HepG2 (cell line): ENCODE measurements at regions not wholly inside any gene's neighbourhood (a gene's known extent, or its start where the extent isn't known, plus 50 kb on each side); places are given as distances from the start of the nearest gene placed in this dataset.

Source experiments
- ATAC-seq: fragments of 200-7000 bp; cut with Tn5 transposase; 3 replicates; pipeline ENCODE4 v1.9.1; 2020; ENCODE audit warnings: mild to moderate bottlenecking, moderate library complexity
- BruUV-seq: library from RNA; stranded (reverse); fragments of 400-500 nt; replicated peaks from 2 replicates; lab custom pipeline; 2021; lab: Mats Ljungman, UMichigan
- CTCF ChIA-PET: fragments of 300-600 bp; formaldehyde crosslinking; extraction: SDS; loops from one replicate; lab custom pipeline; 2021; ENCODE audit warnings: low total read pairs, inconsistent platforms, low intra/inter-chr PET ratio; lab: Yijun Ruan, JAX
- POLR2A ChIA-PET: fragments of 350-600 bp; sonication (Branson Sonifier 250); formaldehyde crosslinking; loops from one replicate; lab custom pipeline; 2020; ENCODE audit warnings: antibody characterized with exemption, inconsistent platforms; lab: Yijun Ruan, JAX
- DNase-seq: peaks from one replicate; pipeline ENCODE4 v3.0.0-alpha.2; 2015; ENCODE audit warnings: low spot score
- FAIRE-seq: peaks from 3 replicates; lab custom pipeline; 2011; peaks lifted over from hg19 to GRCh38; lab: Jason Lieb, UNC
- H2AFZ ChIP-seq: one replicate; pipeline ENCODE4 v1.6.1; 2011; ENCODE audit warnings: low read length, inconsistent platforms
- H3K27ac ChIP-seq: fragments of 300-600 bp; 3 replicates; pipeline ENCODE4 v1.8.0; 2011; ENCODE audit warnings: mixed run types, mild to moderate bottlenecking, mixed read lengths, low read length, inconsistent platforms; ENCODE audit not compliant: insufficient read depth; ENCODE audit errors: extremely low read length
- H3K27me3 ChIP-seq, 2 experiments: fragments of 200-600 bp in 1 of 2; 2 replicates in 1 of 2; 3 replicates in 1 of 2; pipeline versions ENCODE4 v1.6.0 to v1.8.0; 2011; ENCODE audit warnings: low read length in 2 of 2, mild to moderate bottlenecking in 2 of 2, moderate library complexity in 2 of 2, inconsistent platforms in 1 of 2; ENCODE audit not compliant: insufficient read depth in 2 of 2, control insufficient read depth in 1 of 2
- H3K36me3 ChIP-seq, 2 experiments: fragments of 200-600 bp in 1 of 2; replicated peaks in 1 of 2; 2 replicates in 1 of 2; 3 replicates in 1 of 2; pipeline versions ENCODE4 v1.5.1 to v1.8.0; 2011; ENCODE audit warnings: low read length in 2 of 2, inconsistent platforms in 1 of 2; ENCODE audit not compliant: insufficient read depth in 2 of 2, control insufficient read depth in 1 of 2
- H3K4me1 ChIP-seq: 2 replicates; pipeline ENCODE4 v1.5.1; 2012; ENCODE audit warnings: low read length, inconsistent platforms; ENCODE audit not compliant: insufficient read depth
- H3K4me2 ChIP-seq: 2 replicates; pipeline ENCODE4 v1.6.0; 2011; ENCODE audit warnings: low read depth, low read length, inconsistent platforms
- H3K4me3 ChIP-seq, 3 experiments: fragments of 200-600 bp in 1 of 3; sonication (generic), shearing (Covaris generic) in 1 of 3; replicated peaks in 1 of 3; 2 replicates each; pipeline ENCODE4 v1.5.1; 2011 to 2016; ENCODE audit warnings: low read length in 3 of 3, inconsistent platforms in 2 of 3, low read depth in 2 of 3, mild to moderate bottlenecking in 2 of 3, control low read depth in 1 of 3, mixed read lengths in 1 of 3; ENCODE audit not compliant: insufficient read depth in 1 of 3
- H3K79me2 ChIP-seq: one replicate; pipeline ENCODE4 v1.6.1; 2011; ENCODE audit warnings: low read length, inconsistent platforms; ENCODE audit not compliant: insufficient read depth
- H3K9ac ChIP-seq: 2 replicates; pipeline ENCODE4 v1.6.0; 2011; ENCODE audit warnings: mild to moderate bottlenecking, low read depth, low read length, inconsistent platforms; ENCODE audit not compliant: insufficient read depth
- H3K9me3 ChIP-seq: 2 replicates; pipeline ENCODE4 v1.5.1; 2012; ENCODE audit warnings: mild to moderate bottlenecking, low read length
- H4K20me1 ChIP-seq: 2 replicates; pipeline ENCODE4 v1.6.0; 2011; ENCODE audit warnings: inconsistent platforms, mild to moderate bottlenecking, low read length, moderate library complexity; ENCODE audit not compliant: insufficient read depth
- DRAP1 ChIP-seq: IDR thresholded peaks from 2 replicates; pipeline ENCODE4 v1.6.1; 2016; ENCODE audit warnings: missing genetic modification reagents, missing compliant biosample characterization
- HOXA9 ChIP-seq: sonication (generic); formaldehyde crosslinking; IDR thresholded peaks from 2 replicates; pipeline ENCODE4 v1.8.1; 2022; ENCODE audit warnings: missing genetic modification reagents, mild to moderate bottlenecking, moderate library complexity, borderline replicate concordance
- PLSCR1 ChIP-seq: sonication (generic); formaldehyde crosslinking; IDR thresholded peaks from 2 replicates; pipeline ENCODE4 v1.5.0; 2020; ENCODE audit warnings: missing genetic modification reagents, mild to moderate bottlenecking, borderline replicate concordance
- SP140L ChIP-seq: sonication (generic); formaldehyde crosslinking; IDR thresholded peaks from 2 replicates; pipeline ENCODE4 v1.4.0; 2020; ENCODE audit warnings: missing genetic modification reagents, borderline replicate concordance
- TOE1 ChIP-seq: sonication (generic); formaldehyde crosslinking; IDR thresholded peaks from 2 replicates; pipeline ENCODE4 v1.4.0; 2020; ENCODE audit warnings: mild to moderate bottlenecking, missing genetic modification reagents
- ZMYM2 ChIP-seq: sonication (generic); formaldehyde crosslinking; IDR thresholded peaks from 2 replicates; pipeline ENCODE4 v1.8.0; 2022; ENCODE audit warnings: mild to moderate bottlenecking, missing genetic modification reagents
- ZNF343 ChIP-seq: sonication (generic); formaldehyde crosslinking; IDR thresholded peaks from 2 replicates; pipeline ENCODE4 v1.4.0; 2020; ENCODE audit warnings: mild to moderate bottlenecking, missing genetic modification reagents
- ZNF777 ChIP-seq: sonication (generic); formaldehyde crosslinking; IDR thresholded peaks from 2 replicates; pipeline ENCODE4 v1.4.0; 2020; ENCODE audit warnings: missing genetic modification reagents
- WGBS: methylation state at CpG from one replicate; pipeline ENCODE4 v1.1.6; 2017; ENCODE audit warnings: low lambda C conversion rate; 5-methylcytosine and 5-hydroxymethylcytosine counted together
- in situ Hi-C: cut with HindIII; loops from 2 replicates; pipeline ENCODE4 v1.10.0; 2017; ENCODE audit warnings: low pct_unique_long_range_greater_than_20kb; ENCODE audit not compliant: extremely low pct_ligation_motif_present
- intact Hi-C: fragments of 100-400 bp; cut with micrococcal nuclease; formaldehyde crosslinking; loops from one replicate; pipeline ENCODE4 v1.10.0; 2022; ENCODE audit not compliant: unreplicated experiment
- TF ChIP-seq, protein P1 (sequence below): sonication (generic); formaldehyde crosslinking; IDR thresholded peaks from 2 replicates; pipeline ENCODE4 v1.4.0; 2020; ENCODE audit warnings: missing genetic modification reagents
- TF ChIP-seq, protein P2 (sequence below): sonication (generic); formaldehyde crosslinking; IDR thresholded peaks from 2 replicates; pipeline ENCODE4 v1.4.0; 2020; ENCODE audit warnings: missing genetic modification reagents

GRCh38 chr2:16442971-16443370 is 222.7 kb downstream of the CYRIA start (continued):
- no peak for TF ChIP-seq ZNF777 (CRISPR knock-in tag)
- TF ChIP-seq SP140L (CRISPR knock-in tag): no peak
- TF ChIP-seq, protein P1, sequence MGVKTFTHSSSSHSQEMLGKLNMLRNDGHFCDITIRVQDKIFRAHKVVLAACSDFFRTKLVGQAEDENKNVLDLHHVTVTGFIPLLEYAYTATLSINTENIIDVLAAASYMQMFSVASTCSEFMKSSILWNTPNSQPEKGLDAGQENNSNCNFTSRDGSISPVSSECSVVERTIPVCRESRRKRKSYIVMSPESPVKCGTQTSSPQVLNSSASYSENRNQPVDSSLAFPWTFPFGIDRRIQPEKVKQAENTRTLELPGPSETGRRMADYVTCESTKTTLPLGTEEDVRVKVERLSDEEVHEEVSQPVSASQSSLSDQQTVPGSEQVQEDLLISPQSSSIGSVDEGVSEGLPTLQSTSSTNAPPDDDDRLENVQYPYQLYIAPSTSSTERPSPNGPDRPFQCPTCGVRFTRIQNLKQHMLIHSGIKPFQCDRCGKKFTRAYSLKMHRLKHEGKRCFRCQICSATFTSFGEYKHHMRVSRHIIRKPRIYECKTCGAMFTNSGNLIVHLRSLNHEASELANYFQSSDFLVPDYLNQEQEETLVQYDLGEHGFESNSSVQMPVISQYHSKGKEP (CRISPR knock-in tag): no peak

DNA sequence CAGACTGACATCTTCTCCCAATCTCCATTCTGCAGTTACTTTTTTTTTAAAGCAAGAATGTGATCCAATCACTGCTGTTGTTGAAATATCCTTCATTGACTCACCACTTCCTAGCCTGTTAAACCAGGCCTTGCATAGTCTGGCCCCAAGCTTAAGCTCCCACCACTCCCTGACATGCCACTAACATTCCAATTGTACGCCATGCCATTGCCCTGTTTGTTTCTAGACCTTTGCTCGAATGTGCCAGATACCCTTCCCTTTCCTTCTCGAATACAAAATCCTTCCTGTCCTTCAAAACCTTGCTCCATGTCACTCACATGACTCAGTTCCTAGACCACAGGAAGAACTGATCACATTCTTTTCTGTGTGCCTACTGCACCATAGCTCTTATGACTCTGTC is 224.2 kb downstream of the CYRIA start:
- H3K9me3 ChIP-seq: no peaks in the 10 kb centered on the region
- 35% methylated on average over 3 of the region's 3 CpGs for WGBS
- H3K36me3 ChIP-seq: no peaks in the 10 kb centered on the region
- BruUV-seq: no TSS peak
- H2AFZ ChIP-seq: no peak overlapping the region
- no peaks in the 10 kb centered on the region; a peak in 1 of 5 replicates for H3K27me3 ChIP-seq
- H3K4me2 ChIP-seq: no peak overlapping the region
- no peak overlapping the region for H3K27ac ChIP-seq
- intact Hi-C loops: no loop called here
- TF ChIP-seq DRAP1 (CRISPR knock-in tag) (no peak), HOXA9 (no peak), ZNF343 (CRISPR knock-in tag) (no peak), TOE1 (no peak), ZMYM2 (CRISPR knock-in tag) (no peak), PLSCR1 (CRISPR knock-in tag) (no peak)
- TF ChIP-seq, protein P2, sequence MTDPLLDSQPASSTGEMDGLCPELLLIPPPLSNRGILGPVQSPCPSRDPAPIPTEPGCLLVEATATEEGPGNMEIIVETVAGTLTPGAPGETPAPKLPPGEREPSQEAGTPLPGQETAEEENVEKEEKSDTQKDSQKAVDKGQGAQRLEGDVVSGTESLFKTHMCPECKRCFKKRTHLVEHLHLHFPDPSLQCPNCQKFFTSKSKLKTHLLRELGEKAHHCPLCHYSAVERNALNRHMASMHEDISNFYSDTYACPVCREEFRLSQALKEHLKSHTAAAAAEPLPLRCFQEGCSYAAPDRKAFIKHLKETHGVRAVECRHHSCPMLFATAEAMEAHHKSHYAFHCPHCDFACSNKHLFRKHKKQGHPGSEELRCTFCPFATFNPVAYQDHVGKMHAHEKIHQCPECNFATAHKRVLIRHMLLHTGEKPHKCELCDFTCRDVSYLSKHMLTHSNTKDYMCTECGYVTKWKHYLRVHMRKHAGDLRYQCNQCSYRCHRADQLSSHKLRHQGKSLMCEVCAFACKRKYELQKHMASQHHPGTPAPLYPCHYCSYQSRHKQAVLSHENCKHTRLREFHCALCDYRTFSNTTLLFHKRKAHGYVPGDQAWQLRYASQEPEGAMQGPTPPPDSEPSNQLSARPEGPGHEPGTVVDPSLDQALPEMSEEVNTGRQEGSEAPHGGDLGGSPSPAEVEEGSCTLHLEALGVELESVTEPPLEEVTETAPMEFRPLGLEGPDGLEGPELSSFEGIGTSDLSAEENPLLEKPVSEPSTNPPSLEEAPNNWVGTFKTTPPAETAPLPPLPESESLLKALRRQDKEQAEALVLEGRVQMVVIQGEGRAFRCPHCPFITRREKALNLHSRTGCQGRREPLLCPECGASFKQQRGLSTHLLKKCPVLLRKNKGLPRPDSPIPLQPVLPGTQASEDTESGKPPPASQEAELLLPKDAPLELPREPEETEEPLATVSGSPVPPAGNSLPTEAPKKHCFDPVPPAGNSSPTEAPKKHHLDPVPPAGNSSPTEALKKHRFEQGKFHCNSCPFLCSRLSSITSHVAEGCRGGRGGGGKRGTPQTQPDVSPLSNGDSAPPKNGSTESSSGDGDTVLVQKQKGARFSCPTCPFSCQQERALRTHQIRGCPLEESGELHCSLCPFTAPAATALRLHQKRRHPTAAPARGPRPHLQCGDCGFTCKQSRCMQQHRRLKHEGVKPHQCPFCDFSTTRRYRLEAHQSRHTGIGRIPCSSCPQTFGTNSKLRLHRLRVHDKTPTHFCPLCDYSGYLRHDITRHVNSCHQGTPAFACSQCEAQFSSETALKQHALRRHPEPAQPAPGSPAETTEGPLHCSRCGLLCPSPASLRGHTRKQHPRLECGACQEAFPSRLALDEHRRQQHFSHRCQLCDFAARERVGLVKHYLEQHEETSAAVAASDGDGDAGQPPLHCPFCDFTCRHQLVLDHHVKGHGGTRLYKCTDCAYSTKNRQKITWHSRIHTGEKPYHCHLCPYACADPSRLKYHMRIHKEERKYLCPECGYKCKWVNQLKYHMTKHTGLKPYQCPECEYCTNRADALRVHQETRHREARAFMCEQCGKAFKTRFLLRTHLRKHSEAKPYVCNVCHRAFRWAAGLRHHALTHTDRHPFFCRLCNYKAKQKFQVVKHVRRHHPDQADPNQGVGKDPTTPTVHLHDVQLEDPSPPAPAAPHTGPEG (CRISPR knock-in tag): no peak
- no peak for FAIRE-seq
- H3K4me1 ChIP-seq: no peaks in the 10 kb centered on the region
- in situ Hi-C loops: no loop called here
- no peak overlapping the region for H3K9ac ChIP-seq
- ChIA-PET CTCF (no interaction called here), POLR2A (no interaction called here)
- no peak for ATAC-seq
- no peak overlapping the region for H3K4me3 ChIP-seq
- H4K20me1 ChIP-seq: no peaks in the 10 kb centered on the region
- no peaks in the 10 kb centered on the region for H3K79me2 ChIP-seq
- DNase-seq: no peak
